COLO668 (cell line): ENCODE measurements at regions not wholly inside any gene's neighbourhood (a gene's known extent, or its start where the extent isn't known, plus 50 kb on each side); places are given as distances from the start of the nearest gene placed in this dataset.
"Not testable (repeated sequence)": the region's sequence is repeated elsewhere in the genome, so short reads cannot be mapped to it uniquely, and the experiment has no call there.

Experiments
- DNase-seq: peaks from one replicate; lab custom pipeline; 2025; ENCODE audit not compliant: unreplicated experiment; lab: John Stamatoyannopoulos, UW

- not testable (repeated sequence) for DNase-seq
Measured at GRCh38 chr12:83427586-83428136, 741.0 kb downstream of the TMTC2 start.

DNA sequence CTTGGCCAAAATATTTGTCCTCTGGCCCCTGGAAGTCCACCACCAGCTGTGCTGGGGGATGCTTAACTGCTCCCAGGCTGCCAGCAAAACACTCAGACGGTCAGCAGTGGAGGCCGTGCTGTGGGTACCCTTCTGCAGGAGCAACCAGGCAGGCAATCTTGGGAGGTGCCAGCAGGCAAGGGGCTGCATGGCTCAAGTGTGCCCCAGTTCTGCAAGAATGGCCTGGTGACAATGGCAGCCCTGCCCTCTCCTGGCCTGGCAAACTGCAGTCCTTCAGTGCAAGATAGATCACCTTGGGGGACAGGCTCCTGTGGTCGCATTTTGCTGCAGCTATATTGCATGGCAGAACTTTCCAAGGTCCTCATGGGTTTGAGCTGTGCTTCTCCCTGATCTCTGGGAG is 728.3 kb downstream of the TMTC2 start:
- DNase-seq, result no peak

DNA sequence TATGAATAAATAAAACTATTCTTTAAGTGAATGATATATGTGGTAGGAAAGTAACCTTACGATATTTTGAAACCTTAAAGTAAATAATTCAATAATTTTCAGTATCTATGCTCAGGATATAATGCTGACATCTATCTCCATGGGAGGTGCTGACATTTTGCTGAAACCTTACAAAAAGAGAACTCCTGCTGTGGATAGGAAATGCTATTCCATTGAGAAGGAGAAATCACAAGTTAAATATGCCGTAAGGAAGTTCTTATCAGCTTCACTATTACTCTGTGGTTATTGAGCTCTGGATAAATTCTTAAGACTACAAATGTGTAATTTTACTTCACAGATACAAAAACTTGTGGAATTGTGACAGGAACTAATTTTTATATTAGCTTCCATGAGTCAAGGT is 722.1 kb downstream of the TMTC2 start:
- DNase-seq, result no peak

DNA sequence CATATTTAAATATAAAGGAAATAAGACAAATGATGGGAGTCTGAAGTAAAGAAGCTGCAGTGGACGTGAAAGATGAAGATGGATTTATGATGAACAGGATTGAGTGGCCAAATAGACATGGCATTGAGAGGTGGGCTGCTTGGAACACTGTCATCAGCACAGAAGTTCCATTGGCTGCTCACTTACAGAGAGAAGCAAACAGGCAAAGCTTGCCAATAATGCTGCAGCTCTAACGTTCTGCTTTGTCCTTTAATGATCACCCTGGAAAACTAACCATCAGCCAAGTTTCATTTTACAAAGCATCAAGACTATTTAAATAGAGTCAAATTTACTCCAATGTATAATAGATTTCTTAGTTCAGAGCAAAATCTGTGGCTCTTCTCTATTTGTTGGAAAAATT is 721.4 kb downstream of the TMTC2 start:
- DNase-seq, result no peak

DNA sequence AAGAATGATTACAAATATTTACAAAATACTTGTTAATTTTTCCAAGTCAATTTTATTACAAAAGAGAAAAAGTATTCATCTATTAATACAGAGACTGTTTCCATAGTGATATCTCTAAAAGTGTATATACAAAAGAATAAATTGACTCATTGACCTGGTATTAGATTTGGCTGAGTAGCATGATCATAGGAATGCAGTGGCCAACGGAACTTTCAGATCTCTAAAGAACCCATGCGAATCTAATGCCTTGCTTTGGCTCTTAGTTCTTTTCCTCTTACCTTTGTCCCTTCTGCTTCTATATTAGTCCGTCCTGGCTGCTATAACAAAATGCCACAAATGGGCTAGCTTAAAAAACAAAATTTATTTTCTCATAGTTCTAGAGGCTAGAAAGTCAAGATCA is 717.8 kb downstream of the TMTC2 start:
- DNase-seq, result no peak

- no peak for DNase-seq
Measured at GRCh38 chr12:83390186-83390585, 703.5 kb downstream of the TMTC2 start.

DNA sequence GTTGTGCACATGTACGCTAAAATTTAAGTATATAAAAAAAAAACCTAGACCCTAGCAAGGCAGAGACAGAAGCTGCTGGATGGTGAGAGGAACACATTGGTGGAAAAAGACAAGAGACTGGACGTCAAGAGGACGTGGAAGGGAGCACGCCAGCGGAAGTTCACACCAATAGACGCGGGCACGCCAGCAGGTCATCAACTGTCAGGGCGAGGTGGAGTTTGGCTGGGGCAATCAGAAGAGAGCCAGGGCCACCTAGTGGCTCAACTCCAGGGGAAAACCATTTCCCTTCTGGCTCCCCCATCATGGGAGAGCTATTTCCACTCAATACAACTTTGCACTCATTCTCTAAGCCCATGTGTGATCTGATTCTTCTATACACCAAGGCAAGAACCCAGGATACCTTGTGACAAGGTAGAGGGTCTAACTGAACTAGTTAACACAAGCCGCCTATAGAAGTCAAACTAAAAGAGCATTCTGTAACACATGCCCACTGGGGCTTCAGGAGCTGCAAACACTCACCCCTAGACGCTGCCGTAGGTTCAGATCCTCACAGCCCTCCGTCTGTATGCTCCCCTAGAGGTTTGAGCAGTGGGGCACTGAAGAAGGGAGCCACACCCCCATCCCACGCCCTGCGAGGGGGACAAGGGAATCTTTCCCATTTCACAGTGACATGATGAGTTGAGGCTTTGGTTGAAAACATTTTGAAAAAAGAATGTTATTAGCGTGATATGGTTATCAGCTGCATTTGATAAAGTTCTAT is 702.7 kb downstream of the TMTC2 start:
- no peak for DNase-seq

GRCh38 chr12:83388551-83388950 is 701.8 kb downstream of the TMTC2 start:
- DNase-seq, result no peak

- DNase-seq, result no peak
Measured at GRCh38 chr12:83386527-83387264, 700.0 kb downstream of the TMTC2 start.

GRCh38 chr12:83378186-83378727 is 691.6 kb downstream of the TMTC2 start:
- no peak for DNase-seq

GRCh38 chr12:83365317-83365716 is 678.6 kb downstream of the TMTC2 start:
- no peak for DNase-seq

DNA sequence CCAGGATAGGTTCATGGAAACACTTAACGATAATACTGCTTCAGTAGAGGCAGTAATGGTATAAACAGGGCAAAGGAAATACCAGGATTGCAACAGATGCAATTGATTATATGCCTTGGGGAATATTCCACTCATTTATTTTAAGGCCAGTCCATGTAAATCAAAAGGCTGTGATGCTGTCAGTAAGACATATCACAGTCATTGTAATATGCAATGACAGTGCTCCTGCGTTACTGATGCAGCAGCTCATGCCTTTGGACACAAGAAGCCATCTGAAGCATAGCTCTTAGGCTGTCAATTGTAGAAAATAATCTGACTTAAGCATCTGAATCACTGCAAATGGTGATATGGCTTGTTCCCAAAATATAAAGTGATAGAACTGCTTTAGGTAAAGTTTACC is 674.8 kb downstream of the TMTC2 start:
- DNase-seq, result no peak

- no peak for DNase-seq
Measured at GRCh38 chr12:83361071-83361470, 674.4 kb downstream of the TMTC2 start.

- no peak for DNase-seq
Measured at GRCh38 chr12:83349907-83350611, 663.4 kb downstream of the TMTC2 start.

DNA sequence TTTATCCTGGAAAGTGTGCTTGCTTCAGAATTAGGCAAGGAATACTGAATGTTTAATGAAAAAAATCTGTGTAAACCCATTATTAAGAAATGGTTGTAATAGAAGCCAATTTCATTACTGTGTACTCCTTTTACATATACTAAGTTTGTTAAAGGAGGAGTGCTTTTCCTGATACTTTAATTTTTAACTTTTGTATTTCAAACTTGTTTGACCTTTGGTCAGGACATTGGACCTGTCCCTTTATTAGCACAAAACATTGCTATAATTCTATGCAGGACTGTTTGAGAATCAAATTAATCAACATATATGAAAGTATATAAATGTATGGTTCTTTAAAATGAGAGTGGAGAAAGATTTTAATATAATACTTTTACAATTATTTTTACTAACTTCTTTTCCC is 659.6 kb downstream of the TMTC2 start:
- DNase-seq, result no peak

DNA sequence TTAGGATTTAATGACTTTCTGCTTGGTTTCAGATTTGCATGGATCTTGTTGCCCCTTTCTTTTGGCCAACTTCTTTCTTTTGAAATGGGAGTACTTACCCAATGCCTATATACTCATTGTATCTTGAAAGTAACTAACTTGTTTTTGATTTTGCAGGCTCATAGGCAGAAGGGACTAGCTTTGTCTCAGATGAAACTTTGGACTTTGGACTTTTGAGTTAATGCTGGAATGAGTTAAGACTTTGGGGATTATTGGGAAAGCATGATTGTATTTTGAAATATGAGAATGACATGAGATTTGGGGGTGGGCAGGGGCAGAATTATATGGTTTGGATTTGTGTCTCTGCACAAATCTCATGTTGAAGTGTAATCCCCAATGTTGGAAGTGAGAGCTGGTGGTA is 657.1 kb downstream of the TMTC2 start:
- no peak for DNase-seq

DNA sequence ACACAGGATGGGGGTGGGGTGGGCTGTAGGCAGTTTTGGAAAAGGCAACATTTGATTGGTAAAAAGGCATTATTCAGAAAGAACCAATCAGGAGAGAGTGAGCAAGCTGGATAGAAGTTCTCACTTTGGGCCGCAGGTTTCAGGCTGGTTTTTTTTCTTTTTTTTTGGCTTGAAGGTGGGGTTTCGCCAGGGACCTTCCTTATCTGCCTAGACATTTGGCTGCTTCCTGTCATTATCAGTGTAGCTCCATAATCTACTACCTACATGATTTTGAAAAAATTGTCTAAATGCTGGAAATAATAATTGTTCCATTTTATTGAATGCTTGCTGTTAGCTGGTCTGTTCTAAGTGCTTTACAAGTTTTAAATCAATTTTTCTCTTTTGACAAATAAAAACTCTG is 649.0 kb downstream of the TMTC2 start:
- no peak for DNase-seq

DNA sequence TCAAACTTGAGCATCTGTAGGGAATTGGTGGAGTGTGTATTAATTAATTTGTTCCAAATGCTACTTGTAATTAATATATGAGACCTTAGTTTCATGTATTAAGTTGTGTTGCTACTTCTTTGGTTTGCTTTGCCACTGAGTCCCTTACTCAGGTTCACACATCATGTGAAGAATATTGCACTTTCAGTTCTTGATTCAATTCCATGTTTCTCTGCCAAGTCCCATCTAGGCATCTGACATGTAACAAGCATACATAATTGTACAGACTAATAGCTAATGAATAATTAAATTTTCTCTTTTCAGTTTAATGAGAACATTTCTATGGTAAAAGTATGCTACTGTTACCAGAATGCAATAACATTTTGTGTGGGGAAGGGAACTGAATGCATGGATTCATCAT is 640.0 kb downstream of the TMTC2 start:
- no peak for DNase-seq

DNA sequence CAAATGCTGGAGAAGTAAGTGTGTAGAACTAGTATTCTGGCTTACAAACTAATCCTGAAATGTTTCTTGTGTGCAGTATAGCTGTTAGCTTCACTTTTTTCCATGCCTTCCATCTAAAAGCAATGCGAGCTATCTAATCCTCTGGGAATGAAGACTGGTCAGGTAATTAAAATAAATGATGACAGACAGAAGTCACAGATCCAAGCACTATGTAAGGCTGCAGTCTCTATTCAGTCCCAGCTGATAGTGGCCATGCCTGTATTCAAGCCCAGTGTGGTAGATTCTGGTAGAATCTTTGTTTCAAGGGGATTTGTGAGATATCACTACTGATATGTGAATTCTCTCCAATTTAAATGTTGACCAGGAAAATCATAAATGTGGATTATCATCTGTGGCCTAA is 637.2 kb downstream of the TMTC2 start:
- DNase-seq, result no peak

- DNase-seq, result no peak
Measured at GRCh38 chr12:83322809-83323208, 636.1 kb downstream of the TMTC2 start.

- DNase-seq, result no peak
Measured at GRCh38 chr12:83321971-83322370, 635.3 kb downstream of the TMTC2 start.
